ENCODE measurements at regions not wholly inside any gene's neighbourhood (a gene's known extent, or its start where the extent isn't known, plus 50 kb on each side); places are given as distances from the start of the nearest gene placed in this dataset.
"Not testable (repeated sequence)": the region's sequence is repeated elsewhere in the genome, so short reads cannot be mapped to it uniquely, and the experiment has no call there.

DNA sequence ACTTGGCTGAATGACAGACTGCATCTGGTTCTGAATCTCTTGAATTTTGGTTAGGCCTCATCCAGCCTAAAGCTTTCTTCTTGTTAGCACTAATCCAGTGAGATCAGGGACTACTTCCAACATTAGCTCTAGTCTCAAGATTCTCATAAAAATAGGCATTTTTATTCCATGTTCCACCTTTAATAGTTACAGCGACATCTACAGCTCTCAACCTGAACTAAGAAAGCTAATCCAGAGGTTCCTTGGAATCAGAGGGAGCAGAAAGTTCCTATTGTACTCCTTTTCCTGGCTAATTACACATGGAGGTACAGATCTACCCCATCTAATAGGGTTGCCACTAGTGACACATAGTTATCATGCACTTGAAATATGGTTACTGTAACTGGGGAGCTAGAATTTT, 391.9 kb downstream of the RMST start:
- H2AFZ ChIP-seq (ENCODE audit: low read length, unreplicated experiment): no peak overlapping the region
- H3K27me3 ChIP-seq (ENCODE audit: insufficient read depth, low read length): no peaks in the 10 kb centered on the region
- no peaks in the 10 kb centered on the region for H3K36me3 ChIP-seq (ENCODE audit: insufficient read depth, low read length)
- no peaks in the 10 kb centered on the region for H3K4me1 ChIP-seq (ENCODE audit: control insufficient read depth, insufficient read depth, low read length, unreplicated experiment)
- H3K79me2 ChIP-seq (ENCODE audit: control insufficient read depth, insufficient read depth, low read length, unreplicated experiment): no peaks in the 10 kb centered on the region
- no peak overlapping the region for H3K4me3 ChIP-seq (ENCODE audit: low read depth, low read length)
- H3K27ac ChIP-seq (ENCODE audit: low read depth, low read length): no peak overlapping the region

DNA sequence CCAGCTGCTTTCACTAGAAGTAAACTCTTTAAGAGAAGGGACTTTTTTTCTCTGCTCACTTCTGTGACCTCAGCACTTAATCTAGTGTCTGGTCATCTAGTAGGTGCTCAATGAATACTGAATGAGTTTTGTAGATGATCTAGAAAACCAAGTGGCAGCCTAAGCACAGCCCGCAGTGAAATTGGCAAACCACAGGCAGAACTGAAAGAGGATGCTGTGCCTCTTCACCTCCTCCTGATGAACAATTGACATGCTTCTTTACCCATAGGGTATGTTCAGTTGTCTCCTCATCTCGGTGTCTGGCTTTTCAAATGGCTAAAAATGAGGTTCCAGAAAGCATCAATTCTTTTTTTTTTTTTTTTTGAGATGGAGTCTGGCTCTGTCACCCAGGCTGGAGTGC, 399.5 kb downstream of the RMST start:
- H3K4me1 ChIP-seq (ENCODE audit: control insufficient read depth, insufficient read depth, low read length, unreplicated experiment): no peaks in the 10 kb centered on the region
- no peak overlapping the region for H2AFZ ChIP-seq (ENCODE audit: low read length, unreplicated experiment)
- H3K79me2 ChIP-seq (ENCODE audit: control insufficient read depth, insufficient read depth, low read length, unreplicated experiment): no peaks in the 10 kb centered on the region
- no peaks in the 10 kb centered on the region for H3K27me3 ChIP-seq (ENCODE audit: insufficient read depth, low read length)
- no peak overlapping the region for H3K27ac ChIP-seq (ENCODE audit: low read depth, low read length)
- no peaks in the 10 kb centered on the region for H3K36me3 ChIP-seq (ENCODE audit: insufficient read depth, low read length)
- H3K4me3 ChIP-seq (ENCODE audit: low read depth, low read length): no peak overlapping the region

DNA sequence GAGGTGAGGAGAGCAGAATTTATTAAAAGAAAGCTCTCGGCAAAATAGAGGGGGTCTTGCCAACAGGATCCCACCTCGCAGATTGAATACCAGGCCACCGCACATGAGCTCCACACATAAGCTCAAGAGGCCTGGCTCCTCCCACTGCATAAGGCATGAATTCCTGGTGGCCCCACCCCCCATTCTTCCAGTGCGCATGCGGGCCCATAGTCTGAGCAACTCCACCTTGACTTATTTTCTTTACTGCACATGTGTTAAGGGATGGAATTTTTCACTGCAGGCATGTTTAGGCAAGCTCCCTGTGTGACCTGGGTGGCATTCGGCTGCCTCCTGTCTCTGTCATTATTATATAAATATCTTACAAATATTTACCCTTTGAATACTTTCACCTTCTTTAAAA, 412.5 kb downstream of the RMST start:
- H3K27me3 ChIP-seq (ENCODE audit: insufficient read depth, low read length): no peaks in the 10 kb centered on the region
- H3K27ac ChIP-seq (ENCODE audit: low read depth, low read length): no peak overlapping the region
- H3K4me1 ChIP-seq (ENCODE audit: control insufficient read depth, insufficient read depth, low read length, unreplicated experiment): no peaks in the 10 kb centered on the region
- H3K79me2 ChIP-seq (ENCODE audit: control insufficient read depth, insufficient read depth, low read length, unreplicated experiment): no peaks in the 10 kb centered on the region
- no peak overlapping the region for H2AFZ ChIP-seq (ENCODE audit: low read length, unreplicated experiment)
- no peak overlapping the region for H3K4me3 ChIP-seq (ENCODE audit: low read depth, low read length)
- no peaks in the 10 kb centered on the region for H3K36me3 ChIP-seq (ENCODE audit: insufficient read depth, low read length)

DNA sequence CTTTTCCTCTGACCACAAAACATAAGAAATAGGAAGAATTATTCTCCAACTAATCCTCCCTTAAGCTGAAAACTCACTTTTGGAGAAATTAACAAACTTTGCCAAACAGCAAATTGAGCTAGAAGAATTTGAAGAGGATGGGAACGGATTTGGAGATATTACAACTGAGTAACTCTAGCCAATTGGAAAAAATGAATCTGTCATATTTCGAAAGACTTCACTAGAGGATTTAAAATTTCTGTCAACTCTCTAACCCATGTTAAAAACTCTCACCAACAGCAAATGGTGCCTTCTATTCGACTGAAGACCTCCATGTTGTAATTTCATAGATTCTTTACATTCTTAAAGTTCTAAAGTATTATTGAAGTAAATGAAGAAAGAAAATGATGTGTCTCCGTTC, 414.2 kb downstream of the RMST start:
- no peaks in the 10 kb centered on the region for H3K27me3 ChIP-seq (ENCODE audit: insufficient read depth, low read length)
- H3K36me3 ChIP-seq (ENCODE audit: insufficient read depth, low read length): no peaks in the 10 kb centered on the region
- no peak overlapping the region for H2AFZ ChIP-seq (ENCODE audit: low read length, unreplicated experiment)
- no peak overlapping the region for H3K27ac ChIP-seq (ENCODE audit: low read depth, low read length)
- H3K4me1 ChIP-seq (ENCODE audit: control insufficient read depth, insufficient read depth, low read length, unreplicated experiment): no peaks in the 10 kb centered on the region
- no peak overlapping the region for H3K4me3 ChIP-seq (ENCODE audit: low read depth, low read length)
- H3K79me2 ChIP-seq (ENCODE audit: control insufficient read depth, insufficient read depth, low read length, unreplicated experiment): no peaks in the 10 kb centered on the region

DNA sequence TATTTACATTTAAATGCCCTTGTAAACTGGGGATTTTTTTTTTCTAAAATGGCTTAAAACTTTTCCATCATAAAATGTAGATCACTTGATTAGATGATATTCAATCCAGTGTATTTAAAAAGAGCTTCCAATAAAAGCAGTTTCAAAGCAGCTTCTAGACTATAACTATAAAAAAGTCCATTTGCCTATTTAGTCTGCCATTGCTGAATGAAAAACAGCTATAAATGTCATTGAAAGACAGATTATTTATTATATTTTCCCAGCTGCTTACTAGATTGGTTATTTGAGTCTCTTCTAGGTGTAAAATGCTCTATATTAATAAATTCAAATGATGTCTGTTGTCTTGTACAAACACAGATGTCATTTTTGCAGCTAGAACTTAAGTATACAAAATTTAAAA, 414.8 kb downstream of the RMST start:
- H3K4me3 ChIP-seq (ENCODE audit: low read depth, low read length): no peak overlapping the region
- H3K4me1 ChIP-seq (ENCODE audit: control insufficient read depth, insufficient read depth, low read length, unreplicated experiment): no peaks in the 10 kb centered on the region
- H3K36me3 ChIP-seq (ENCODE audit: insufficient read depth, low read length): no peaks in the 10 kb centered on the region

DNA sequence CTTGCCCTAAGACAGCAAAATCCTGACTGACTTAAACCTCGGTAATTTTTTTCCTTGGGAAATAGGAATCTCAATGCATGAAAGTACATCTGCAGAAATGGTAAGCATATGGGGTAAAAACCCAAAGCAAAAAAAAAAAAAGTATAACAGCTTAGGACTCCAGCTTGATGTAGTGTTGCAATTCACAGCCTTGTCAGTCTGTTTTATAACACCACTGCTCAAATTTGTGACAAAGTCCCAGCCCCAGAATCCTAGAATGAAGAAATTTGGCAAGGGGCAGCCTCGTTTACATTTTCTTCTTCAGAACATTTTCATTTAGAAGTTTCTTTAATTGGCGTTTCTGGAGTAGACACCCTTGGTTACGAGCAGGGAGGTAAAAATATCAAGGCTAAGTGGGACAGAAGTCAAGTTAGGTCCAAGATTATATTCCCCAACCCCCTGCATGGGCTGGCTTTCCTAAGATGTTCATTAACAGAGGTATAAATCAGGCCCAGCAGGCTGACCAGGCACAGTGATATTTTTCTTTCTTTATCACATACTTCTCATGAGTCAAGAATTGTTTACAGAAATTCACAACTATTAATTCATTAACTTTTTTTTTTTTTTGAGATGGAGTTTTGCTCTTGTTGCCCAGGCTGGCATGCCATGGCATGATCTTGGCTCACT, 424.0 kb downstream of the RMST start:
- no peaks in the 10 kb centered on the region for H3K27me3 ChIP-seq (ENCODE audit: insufficient read depth, low read length)
- H3K4me3 ChIP-seq (ENCODE audit: low read depth, low read length): no peak overlapping the region
- no peak overlapping the region for H2AFZ ChIP-seq (ENCODE audit: low read length, unreplicated experiment)
- H3K79me2 ChIP-seq (ENCODE audit: control insufficient read depth, insufficient read depth, low read length, unreplicated experiment): no peaks in the 10 kb centered on the region
- H3K36me3 ChIP-seq (ENCODE audit: insufficient read depth, low read length): no peaks in the 10 kb centered on the region
- H3K27ac ChIP-seq (ENCODE audit: low read depth, low read length): no peak overlapping the region
- H3K4me1 ChIP-seq (ENCODE audit: control insufficient read depth, insufficient read depth, low read length, unreplicated experiment): no peaks in the 10 kb centered on the region

More for the DNA sequence above, 414.8 kb downstream of the RMST start:
- H2AFZ ChIP-seq (ENCODE audit: low read length, unreplicated experiment): no peak overlapping the region
- no peak overlapping the region for H3K27ac ChIP-seq (ENCODE audit: low read depth, low read length)
- no peaks in the 10 kb centered on the region for H3K79me2 ChIP-seq (ENCODE audit: control insufficient read depth, insufficient read depth, low read length, unreplicated experiment)
- no peaks in the 10 kb centered on the region for H3K27me3 ChIP-seq (ENCODE audit: insufficient read depth, low read length)

DNA sequence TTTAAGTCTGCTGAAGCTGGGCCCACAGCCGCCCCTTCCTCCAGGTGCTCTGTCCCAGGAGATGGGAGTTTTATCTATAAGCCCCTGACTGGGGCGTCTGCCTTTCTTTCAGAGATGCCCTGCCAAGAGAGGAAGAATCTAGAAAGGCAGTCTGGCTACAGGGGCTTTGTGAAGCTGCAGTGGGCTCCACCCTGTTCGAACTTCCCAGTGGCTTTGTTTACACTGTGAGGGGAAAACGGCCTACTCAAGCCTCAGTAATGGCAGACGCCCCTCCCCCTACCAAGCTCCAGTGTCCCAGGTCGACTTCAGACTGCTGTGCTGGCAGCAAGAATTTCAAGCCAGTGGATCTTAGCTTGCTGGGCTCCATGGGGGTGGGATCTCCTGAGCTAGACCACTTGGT, 435.3 kb downstream of the RMST start:
- H3K79me2 ChIP-seq (ENCODE audit: control insufficient read depth, insufficient read depth, low read length, unreplicated experiment); H3K4me3 ChIP-seq (ENCODE audit: low read depth, low read length); H2AFZ ChIP-seq (ENCODE audit: low read length, unreplicated experiment); H3K27ac ChIP-seq (ENCODE audit: low read depth, low read length); H3K36me3 ChIP-seq (ENCODE audit: insufficient read depth, low read length); H3K4me1 ChIP-seq (ENCODE audit: control insufficient read depth, insufficient read depth, low read length, unreplicated experiment); H3K27me3 ChIP-seq (ENCODE audit: insufficient read depth, low read length): not testable (repeated sequence)

DNA sequence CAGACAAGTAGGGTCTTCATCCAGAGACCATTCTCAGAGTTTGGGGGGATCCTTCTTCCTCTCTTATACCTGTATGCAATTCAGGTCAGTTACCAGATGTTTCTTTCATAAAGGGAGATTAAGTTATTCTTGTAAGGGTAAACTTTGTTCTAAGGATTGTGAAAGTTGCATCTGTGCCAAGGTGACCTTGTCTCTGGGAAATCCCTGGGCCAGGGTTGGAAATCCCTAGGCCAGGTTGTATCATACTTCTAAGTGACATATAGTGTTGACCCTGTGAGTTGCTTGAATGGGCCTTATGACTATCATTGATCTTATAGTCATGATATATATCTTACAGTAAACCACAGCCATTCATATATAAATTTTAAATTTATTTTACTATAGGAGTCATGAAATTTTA, 436.9 kb downstream of the RMST start:
- H3K4me3 ChIP-seq (ENCODE audit: low read depth, low read length): no peak overlapping the region
- no peak overlapping the region for H2AFZ ChIP-seq (ENCODE audit: low read length, unreplicated experiment)
- H3K36me3 ChIP-seq (ENCODE audit: insufficient read depth, low read length): no peaks in the 10 kb centered on the region
- no peaks in the 10 kb centered on the region for H3K4me1 ChIP-seq (ENCODE audit: control insufficient read depth, insufficient read depth, low read length, unreplicated experiment)
- no peak overlapping the region for H3K27ac ChIP-seq (ENCODE audit: low read depth, low read length)
- no peaks in the 10 kb centered on the region for H3K27me3 ChIP-seq (ENCODE audit: insufficient read depth, low read length)
- H3K79me2 ChIP-seq (ENCODE audit: control insufficient read depth, insufficient read depth, low read length, unreplicated experiment): no peaks in the 10 kb centered on the region

DNA sequence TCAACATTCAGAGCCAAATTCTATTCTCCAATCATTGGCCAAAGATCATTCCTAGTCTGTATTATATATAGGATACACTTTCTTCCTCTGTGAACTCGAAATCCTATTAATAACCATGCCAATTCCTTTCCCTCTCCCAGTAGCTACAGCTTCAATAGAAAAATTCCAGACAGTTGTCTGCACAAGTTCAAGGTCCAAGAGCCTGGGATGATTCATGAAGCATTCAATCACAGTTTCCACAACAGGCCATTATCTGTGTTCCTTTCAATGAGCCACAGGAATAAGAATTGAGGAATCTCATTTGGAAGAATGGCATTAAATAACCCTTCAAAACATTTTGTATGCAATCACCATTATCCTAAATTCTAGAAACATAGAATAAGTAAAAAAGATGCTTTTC, 437.4 kb downstream of the RMST start:
- no peak overlapping the region for H2AFZ ChIP-seq (ENCODE audit: low read length, unreplicated experiment)
- H3K79me2 ChIP-seq (ENCODE audit: control insufficient read depth, insufficient read depth, low read length, unreplicated experiment): no peaks in the 10 kb centered on the region
- H3K4me1 ChIP-seq (ENCODE audit: control insufficient read depth, insufficient read depth, low read length, unreplicated experiment): no peaks in the 10 kb centered on the region
- no peak overlapping the region for H3K27ac ChIP-seq (ENCODE audit: low read depth, low read length)
- H3K27me3 ChIP-seq (ENCODE audit: insufficient read depth, low read length): no peaks in the 10 kb centered on the region
- H3K36me3 ChIP-seq (ENCODE audit: insufficient read depth, low read length): no peaks in the 10 kb centered on the region
- H3K4me3 ChIP-seq (ENCODE audit: low read depth, low read length): no peak overlapping the region

DNA sequence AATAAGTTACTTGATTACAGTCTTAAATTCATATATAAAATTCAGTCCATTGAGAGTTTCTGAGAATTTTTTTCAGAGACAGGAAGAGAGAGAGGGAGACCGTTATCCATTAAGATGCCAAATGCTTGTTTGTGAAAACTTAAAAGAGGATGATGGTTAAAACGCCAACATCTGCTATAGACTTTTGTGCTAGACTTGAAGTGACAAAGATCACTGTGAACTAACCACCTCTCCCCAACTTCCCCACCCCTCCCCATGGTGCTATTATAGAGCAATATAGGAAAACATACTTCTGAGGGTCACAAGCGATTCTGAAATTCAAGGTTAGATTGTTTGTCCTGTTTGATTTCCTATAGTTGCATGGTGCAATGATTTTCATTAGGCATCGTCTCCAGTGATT, 440.8 kb downstream of the RMST start:
- Histone ChIP-seq H3K4me3 (ENCODE audit: low read depth, low read length) (no peak overlapping the region), H3K36me3 (ENCODE audit: insufficient read depth, low read length) (no peaks in the 10 kb centered on the region), H3K4me1 (ENCODE audit: control insufficient read depth, insufficient read depth, low read length, unreplicated experiment) (no peaks in the 10 kb centered on the region), H2AFZ (ENCODE audit: low read length, unreplicated experiment) (no peak overlapping the region), H3K79me2 (ENCODE audit: control insufficient read depth, insufficient read depth, low read length, unreplicated experiment) (no peaks in the 10 kb centered on the region), H3K27ac (ENCODE audit: low read depth, low read length) (no peak overlapping the region), H3K27me3 (ENCODE audit: insufficient read depth, low read length) (no peaks in the 10 kb centered on the region)

DNA sequence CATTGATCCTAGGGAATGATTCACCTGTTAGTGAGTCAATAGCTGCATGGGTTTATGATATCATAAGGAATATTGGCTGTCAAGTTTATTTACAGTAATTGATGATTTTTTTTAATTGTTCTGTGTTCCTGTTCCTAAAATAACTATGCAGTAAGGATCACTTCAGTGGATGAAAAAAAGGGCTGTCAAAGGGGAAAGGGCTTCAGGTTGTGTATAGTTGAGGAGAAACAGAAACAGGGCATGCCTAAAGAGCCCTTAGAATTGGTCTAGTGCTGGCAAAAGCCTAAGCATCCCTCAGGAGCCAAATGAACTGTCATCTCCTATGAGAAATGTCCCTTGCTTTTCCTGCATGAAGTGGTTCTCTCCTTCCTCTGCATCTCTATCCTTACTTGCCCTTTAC, 444.9 kb downstream of the RMST start:
- Histone ChIP-seq H3K27ac (ENCODE audit: low read depth, low read length) (no peak overlapping the region), H3K4me3 (ENCODE audit: low read depth, low read length) (no peak overlapping the region), H3K4me1 (ENCODE audit: control insufficient read depth, insufficient read depth, low read length, unreplicated experiment) (no peaks in the 10 kb centered on the region), H2AFZ (ENCODE audit: low read length, unreplicated experiment) (no peak overlapping the region), H3K36me3 (ENCODE audit: insufficient read depth, low read length) (no peaks in the 10 kb centered on the region), H3K27me3 (ENCODE audit: insufficient read depth, low read length) (no peaks in the 10 kb centered on the region), H3K79me2 (ENCODE audit: control insufficient read depth, insufficient read depth, low read length, unreplicated experiment) (no peaks in the 10 kb centered on the region)
